Ectodermal cell (in vitro differentiated cells): ENCODE measurements at regions not wholly inside any gene's neighbourhood (a gene's known extent, or its start where the extent isn't known, plus 50 kb on each side); places are given as distances from the start of the nearest gene placed in this dataset.

Source experiments
- H3K27ac ChIP-seq: 2 replicates; pipeline ENCODE4 v1.7.0; 2013; ENCODE audit warnings: mild to moderate bottlenecking, low read depth, low read length; ENCODE audit not compliant: insufficient read depth, poor library complexity, severe bottlenecking
- H3K27me3 ChIP-seq: 2 replicates; pipeline ENCODE4 v1.7.0; 2013; ENCODE audit warnings: mild to moderate bottlenecking, low read length; ENCODE audit not compliant: insufficient read depth, control insufficient read depth, poor library complexity, severe bottlenecking
- H3K36me3 ChIP-seq: one replicate; pipeline ENCODE4 v1.7.0; 2013; ENCODE audit warnings: low read length; ENCODE audit not compliant: control insufficient read depth, insufficient read depth
- H3K4me1 ChIP-seq: one replicate; pipeline ENCODE4 v1.7.0; 2013; ENCODE audit warnings: low read length; ENCODE audit not compliant: control insufficient read depth, insufficient read depth
- H3K4me3 ChIP-seq: 2 replicates; pipeline ENCODE4 v1.7.0; 2013; ENCODE audit warnings: low read depth, low read length, control low read depth; ENCODE audit not compliant: insufficient read depth
- H3K9me3 ChIP-seq: 2 replicates; pipeline ENCODE4 v1.7.0; 2013; ENCODE audit warnings: mild to moderate bottlenecking, low read length, moderate library complexity; ENCODE audit not compliant: control insufficient read depth
- WGBS, 2 experiments: methylation state at CpG; one replicate each; pipeline ENCODE4 v1.1.7; 2013; ENCODE audit warnings: missing lambda C conversion rate in 2 of 2; 5-methylcytosine and 5-hydroxymethylcytosine counted together

GRCh38 chr3:177688152-177688551 lies 490.9 kb upstream of the TBL1XR1 start:
- Histone ChIP-seq H3K4me3 (no peak overlapping the region), H3K9me3 (no peaks in the 10 kb centered on the region), H3K36me3 (no peaks in the 10 kb centered on the region), H3K27ac (no peak overlapping the region), H3K27me3 (no peaks in the 10 kb centered on the region), H3K4me1 (no peaks in the 10 kb centered on the region)
- WGBS, 2 experiments: 95 to 96% methylated on average over 5 of the region's 5 CpGs

GRCh38 chr3:177689077-177689476 lies 491.8 kb upstream of the TBL1XR1 start:
- no peaks in the 10 kb centered on the region for H3K36me3 ChIP-seq
- H3K4me1 ChIP-seq: peaks cover 4% of the 10 kb centered on the region
- no peaks in the 10 kb centered on the region for H3K27me3 ChIP-seq
- H3K4me3 ChIP-seq: no peak overlapping the region
- whole genome bisulfite sequencing, 2 experiments: 100% methylated on average over 2 of the region's 3 CpGs
- H3K27ac ChIP-seq: no peak overlapping the region
- no peaks in the 10 kb centered on the region for H3K9me3 ChIP-seq

- Histone ChIP-seq H3K4me1 (peaks cover 4% of the 10 kb centered on the region), H3K27me3 (no peaks in the 10 kb centered on the region), H3K27ac (no peak overlapping the region), H3K9me3 (no peaks in the 10 kb centered on the region), H3K36me3 (no peaks in the 10 kb centered on the region), H3K4me3 (no peak overlapping the region)
- 93% methylated on average over 2 of the region's 4 CpGs for WGBS, 2 experiments
These were observed 492.6 kb upstream of the TBL1XR1 start for GRCh38 chr3:177689869-177690268.

- Histone ChIP-seq H3K36me3 (no peaks in the 10 kb centered on the region), H3K9me3 (no peaks in the 10 kb centered on the region)
- WGBS, 2 experiments: 83% methylated on average over 3 of the region's 3 CpGs
These were observed 493.0 kb upstream of the TBL1XR1 start for GRCh38 chr3:177690306-177690705.

GRCh38 chr3:177692304-177692975 lies 495.2 kb upstream of the TBL1XR1 start:
- Histone ChIP-seq H3K27me3 (no peaks in the 10 kb centered on the region), H3K27ac (no peak overlapping the region), H3K4me3 (no peak overlapping the region), H3K9me3 (no peaks in the 10 kb centered on the region), H3K4me1 (peaks cover 4% of the 10 kb centered on the region), H3K36me3 (no peaks in the 10 kb centered on the region)
- 94 to 100% methylated on average over 1 to 3 of the region's 3 CpGs for WGBS, 2 experiments

More at GRCh38 chr3:177690306-177690705, 493.0 kb upstream of the TBL1XR1 start:
- H3K27me3 ChIP-seq: no peaks in the 10 kb centered on the region
- no peak overlapping the region for H3K4me3 ChIP-seq
- H3K27ac ChIP-seq: no peak overlapping the region
- peaks cover 4% of the 10 kb centered on the region for H3K4me1 ChIP-seq

- peaks cover 4% of the 10 kb centered on the region for H3K4me1 ChIP-seq
- H3K36me3 ChIP-seq: no peaks in the 10 kb centered on the region
- H3K27me3 ChIP-seq: no peaks in the 10 kb centered on the region
- H3K9me3 ChIP-seq: no peaks in the 10 kb centered on the region
- no peak overlapping the region for H3K4me3 ChIP-seq
- WGBS, 2 experiments: 52 to 81% methylated on average over 3 to 4 of the region's 4 CpGs
- H3K27ac ChIP-seq: no peak overlapping the region
These were observed 496.5 kb upstream of the TBL1XR1 start for GRCh38 chr3:177693616-177694264.

- no peak overlapping the region for H3K27ac ChIP-seq
- no peaks in the 10 kb centered on the region for H3K36me3 ChIP-seq
- peaks cover 4% of the 10 kb centered on the region for H3K4me1 ChIP-seq
- H3K9me3 ChIP-seq: no peaks in the 10 kb centered on the region
- no peaks in the 10 kb centered on the region for H3K27me3 ChIP-seq
- WGBS, 2 experiments: 70 to 74% methylated on average over 1 to 2 of the region's 3 CpGs
- no peak overlapping the region for H3K4me3 ChIP-seq
These were observed 497.0 kb upstream of the TBL1XR1 start for GRCh38 chr3:177694316-177694715.

GRCh38 chr3:177694951-177695350 lies 497.7 kb upstream of the TBL1XR1 start:
- Histone ChIP-seq H3K27ac (no peak overlapping the region), H3K36me3 (no peaks in the 10 kb centered on the region), H3K27me3 (no peaks in the 10 kb centered on the region), H3K9me3 (no peaks in the 10 kb centered on the region), H3K4me3 (no peak overlapping the region), H3K4me1 (peaks cover 4% of the 10 kb centered on the region)
- 83 to 94% methylated on average over 1 of the region's 1 CpG for WGBS, 2 experiments

- H3K27me3 ChIP-seq: no peaks in the 10 kb centered on the region
- H3K36me3 ChIP-seq: no peaks in the 10 kb centered on the region
- WGBS, 2 experiments: 96% methylated on average over 7 of the region's 7 CpGs
- no peak overlapping the region for H3K27ac ChIP-seq
- no peaks in the 10 kb centered on the region for H3K4me1 ChIP-seq
- no peaks in the 10 kb centered on the region for H3K9me3 ChIP-seq
- no peak overlapping the region for H3K4me3 ChIP-seq
These were observed 502.8 kb upstream of the TBL1XR1 start for GRCh38 chr3:177700117-177700516.

GRCh38 chr3:177703788-177704187 lies 506.5 kb upstream of the TBL1XR1 start:
- WGBS, 2 experiments: 90 to 95% methylated on average over 3 of the region's 3 CpGs
- Histone ChIP-seq H3K36me3 (no peaks in the 10 kb centered on the region), H3K27me3 (no peaks in the 10 kb centered on the region), H3K9me3 (no peaks in the 10 kb centered on the region), H3K4me3 (no peak overlapping the region), H3K27ac (no peak overlapping the region), H3K4me1 (no peaks in the 10 kb centered on the region)
